CD4-positive, alpha-beta T cell (primary cell): ENCODE measurements at regions not wholly inside any gene's neighbourhood (a gene's known extent, or its start where the extent isn't known, plus 50 kb on each side); places are given as distances from the start of the nearest gene placed in this dataset.
A peak's percentile ranks its signal among the peaks of the same experiment; 100 is the strongest.

ENCODE experiments used
- ATAC-seq: fragments of 200-7000 bp; cut with Tn5 transposase; one replicate; pipeline ENCODE4 v1.10.0; 2022; ENCODE audit warnings: mild to moderate bottlenecking; ENCODE audit not compliant: poor library complexity
- CTCF ChIA-PET: fragments of 350-600 bp; sonication (Branson Sonifier 250); formaldehyde crosslinking; loops from one replicate; lab custom pipeline; 2021; ENCODE audit warnings: antibody characterized with exemption, inconsistent platforms; lab: Charles Lee
- POLR2A ChIA-PET: fragments of 350-600 bp; sonication (Branson Sonifier 250); formaldehyde crosslinking; loops from one replicate; lab custom pipeline; 2021; ENCODE audit warnings: antibody characterized with exemption, inconsistent platforms; lab: Charles Lee
- DNase-seq, 14 experiments: peaks; one replicate each; pipeline ENCODE4 v3.0.0-alpha.2; 2013 to 2020; ENCODE audit warnings: mixed read lengths in 2 of 14
- H3K27ac ChIP-seq, 2 donors: one replicate each; pipeline versions ENCODE4 v1.5.1 to v1.7.0; 2013; ENCODE audit warnings: low read length in 2 of 2, low read depth in 1 of 2, mild to moderate bottlenecking in 1 of 2
- H3K27me3 ChIP-seq, 2 experiments: 1 replicate in 1 of 2; 2 replicates in 1 of 2; pipeline versions ENCODE4 v1.6.1 to v1.7.0; 2013; ENCODE audit warnings: low read length in 2 of 2, control low read depth in 1 of 2, mild to moderate bottlenecking in 1 of 2, moderate library complexity in 1 of 2; ENCODE audit not compliant: insufficient read depth in 2 of 2, control insufficient read depth in 1 of 2
- H3K36me3 ChIP-seq: one replicate; pipeline ENCODE4 v1.6.1; 2013; ENCODE audit warnings: low read length, control low read depth; ENCODE audit not compliant: insufficient read depth
- H3K4me1 ChIP-seq: one replicate; pipeline ENCODE4 v1.6.1; 2013; ENCODE audit warnings: low read length, control low read depth; ENCODE audit not compliant: insufficient read depth
- H3K4me3 ChIP-seq: one replicate; pipeline ENCODE4 v1.5.1; 2013; ENCODE audit warnings: mild to moderate bottlenecking, low read length, moderate library complexity
- H3K9me3 ChIP-seq, 2 experiments: 1 replicate in 1 of 2; 2 replicates in 1 of 2; pipeline versions ENCODE4 v1.6.1 to v1.7.0; 2013; ENCODE audit warnings: low read length in 2 of 2, mild to moderate bottlenecking in 2 of 2, control low read depth in 1 of 2, moderate library complexity in 1 of 2; ENCODE audit not compliant: control insufficient read depth in 1 of 2, insufficient read depth in 1 of 2
- H3K27ac Mint-ChIP-seq: one replicate; pipeline ENCODE4 v1.8.0; 2020; ENCODE audit warnings: mixed read lengths
- H3K27me3 Mint-ChIP-seq: one replicate; pipeline ENCODE4 v1.8.0; 2021; ENCODE audit warnings: mixed read lengths
- H3K36me3 Mint-ChIP-seq: one replicate; pipeline ENCODE4 v1.8.0; 2021; ENCODE audit warnings: low read depth, mixed read lengths
- H3K4me1 Mint-ChIP-seq: one replicate; pipeline ENCODE4 v1.8.0; 2021; ENCODE audit warnings: low read depth, mixed read lengths
- H3K4me3 Mint-ChIP-seq: one replicate; pipeline ENCODE4 v1.8.0; 2020; ENCODE audit warnings: mild to moderate bottlenecking, mixed read lengths
- H3K9me3 Mint-ChIP-seq: one replicate; pipeline ENCODE4 v1.8.0; 2020; ENCODE audit warnings: mixed read lengths
- CTCF ChIP-seq: fragments of 200-600 bp; IDR thresholded peaks from one replicate; pipeline ENCODE4 v1.8.0; 2022; ENCODE audit warnings: antibody characterized with exemption, mild to moderate bottlenecking
- intact Hi-C, 2 experiments: fragments of 100-400 bp; cut with DNase I in 1 of 2; cut with micrococcal nuclease in 1 of 2; formaldehyde crosslinking; loops; one replicate each; pipeline versions ENCODE4 v1.15.1 to v1.9.0; 2023 to 2025; cut with DNase I, micrococcal nuclease

- H3K4me3 ChIP-seq, result no peak overlapping the region
- H3K9me3 Mint-ChIP-seq, result peaks cover 2% of the 10 kb centered on the region
Measured at GRCh38 chr10:33120275-33120674, 162.2 kb upstream of the ITGB1 start.

GRCh38 chr10:33117816-33118215 is 159.8 kb upstream of the ITGB1 start:
- Mint-ChIP-seq H3K4me3 (peak overlapping the region; percentile 64), H3K27ac (peak overlapping the region; percentile 88), H3K36me3 (no peaks in the 10 kb centered on the region), H3K4me1 (peaks cover 94% of the 10 kb centered on the region), H3K9me3 (peaks cover 2% of the 10 kb centered on the region), H3K27me3 (no peaks in the 10 kb centered on the region)
- Histone ChIP-seq H3K4me3 (no peak overlapping the region), H3K9me3 (no peaks in the 10 kb centered on the region), H3K36me3 (no peaks in the 10 kb centered on the region), H3K4me1 (peaks cover 71% of the 10 kb centered on the region), H3K27me3 (no peaks in the 10 kb centered on the region), H3K27ac (peak overlapping the region; percentile 54 to 79)
- no peak for TF ChIP-seq CTCF
- intact Hi-C loops, result loop anchor here in 1 of 2 experiments (5.0 to 10.0 kb wide), 2 partner anchors 34 to 93 kb away; no protein-coding TSS in a partner anchor
- peak; percentile 54 for ATAC-seq
- CTCF ChIA-PET, result no interaction called here
- peak in 13 of 14 experiments; percentile 27 to 93 (median 51) for DNase-seq
- POLR2A ChIA-PET, result interaction anchor here (0.6 to 6.1 kb wide), 4 partner anchors 9 to 62 kb away, joined by 3 to 42 read pairs (median 20); no protein-coding TSS in a partner anchor

More at GRCh38 chr10:33120275-33120674, 162.2 kb upstream of the ITGB1 start:
- intact Hi-C loops, result loop anchor here (2.0 to 10.0 kb wide), 2 partner anchors 19 to 735 kb away; no protein-coding TSS in a partner anchor
- Mint-ChIP-seq H3K27me3 (no peaks in the 10 kb centered on the region), H3K36me3 (no peaks in the 10 kb centered on the region), H3K27ac (peak overlapping the region; percentile 40), H3K4me3 (no peak overlapping the region), H3K4me1 (peaks cover 96% of the 10 kb centered on the region)
- CTCF ChIA-PET, result interaction anchor here (0.7 to 2.4 kb wide), 2 partner anchors 17 to 35 kb away, joined by 3 to 10 read pairs; no protein-coding TSS in a partner anchor
- Histone ChIP-seq H3K36me3 (no peaks in the 10 kb centered on the region), H3K9me3 (no peaks in the 10 kb centered on the region), H3K27ac (peak overlapping the region in 1 of 2 donors; percentile 54), H3K27me3 (no peaks in the 10 kb centered on the region), H3K4me1 (peaks cover 80% of the 10 kb centered on the region)
- DNase-seq, result no peak
- ATAC-seq, result no peak
- POLR2A ChIA-PET, result interaction anchor here (0.6 to 2.4 kb wide), 4 partner anchors 9 to 239 kb away, joined by 3 to 9 read pairs (median 4); no protein-coding TSS in a partner anchor
- TF ChIP-seq CTCF, result no peak

GRCh38 chr10:33117230-33117629 is 159.2 kb upstream of the ITGB1 start:
- Histone ChIP-seq H3K27ac (peak overlapping the region; percentile 54 to 79), H3K4me1 (peaks cover 73% of the 10 kb centered on the region), H3K4me3 (no peak overlapping the region), H3K36me3 (no peaks in the 10 kb centered on the region), H3K27me3 (no peaks in the 10 kb centered on the region), H3K9me3 (no peaks in the 10 kb centered on the region)
- Mint-ChIP-seq H3K27ac (peak overlapping the region; percentile 88), H3K36me3 (no peaks in the 10 kb centered on the region), H3K9me3 (peaks cover 2% of the 10 kb centered on the region), H3K4me3 (peak overlapping the region; percentile 64), H3K4me1 (peaks cover 94% of the 10 kb centered on the region), H3K27me3 (no peaks in the 10 kb centered on the region)
- ChIA-PET CTCF (interaction anchor here (1.5 kb wide), 1 partner anchor 23 kb away, joined by 16 read pairs; no protein-coding TSS in a partner anchor), POLR2A (interaction anchor here (3.7 to 6.1 kb wide), 4 partner anchors 9 to 37 kb away, joined by 33 to 42 read pairs (median 35); no protein-coding TSS in a partner anchor)
- DNase-seq (no peak), ATAC-seq (no peak)
- intact Hi-C loops, result loop anchor here in 1 of 2 experiments (5.0 to 10.0 kb wide), 2 partner anchors 35 to 92 kb away; no protein-coding TSS in a partner anchor
- TF ChIP-seq CTCF, result no peak
